Loucy (cell line): ENCODE measurements at regions not wholly inside any gene's neighbourhood (a gene's known extent, or its start where the extent isn't known, plus 50 kb on each side); places are given as distances from the start of the nearest gene placed in this dataset.

Experiments used
- H2AFZ ChIP-seq: fragments of 200-600 bp; sonication (generic); 2 replicates; pipeline ENCODE4 v1.6.0; 2016; ENCODE audit warnings: antibody characterized with exemption, mild to moderate bottlenecking, low read length, moderate library complexity
- H3F3A ChIP-seq: fragments of 200-600 bp; 2 replicates; pipeline ENCODE4 v1.6.0; 2016; ENCODE audit warnings: antibody characterized with exemption, low read depth, mild to moderate bottlenecking
- H3K27me3 ChIP-seq: fragments of 200-600 bp; sonication (generic); 2 replicates; pipeline ENCODE4 v1.6.1; 2014; ENCODE audit warnings: low read length, mild to moderate bottlenecking; ENCODE audit not compliant: insufficient read depth, poor library complexity, severe bottlenecking
- H3K36me3 ChIP-seq: fragments of 200-600 bp; sonication (generic); 2 replicates; pipeline ENCODE4 v1.6.1; 2016; ENCODE audit warnings: low read length; ENCODE audit not compliant: insufficient read depth
- H3K4me1 ChIP-seq: fragments of 200-600 bp; sonication (generic); 2 replicates; pipeline ENCODE4 v1.5.1; 2014; ENCODE audit warnings: low read length, mild to moderate bottlenecking; ENCODE audit not compliant: insufficient read depth, poor library complexity, severe bottlenecking
- H3K4me2 ChIP-seq: fragments of 200-600 bp; sonication (generic); 2 replicates; pipeline ENCODE4 v1.6.0; 2014; ENCODE audit warnings: antibody characterized with exemption, low read length, low read depth, mild to moderate bottlenecking; ENCODE audit not compliant: poor library complexity, severe bottlenecking
- H3K4me3 ChIP-seq: fragments of 200-600 bp; sonication (generic); 2 replicates; pipeline ENCODE4 v1.5.1; 2014; ENCODE audit warnings: low read length, mild to moderate bottlenecking, mixed read lengths; ENCODE audit not compliant: poor library complexity, severe bottlenecking
- H3K79me2 ChIP-seq: fragments of 200-600 bp; sonication (generic); 2 replicates; pipeline ENCODE4 v1.6.1; 2014; ENCODE audit warnings: low read length; ENCODE audit not compliant: insufficient read depth
- H3K9ac ChIP-seq: fragments of 200-600 bp; sonication (generic); 2 replicates; pipeline ENCODE4 v1.6.0; 2014; ENCODE audit warnings: mild to moderate bottlenecking, low read depth, low read length, moderate library complexity; ENCODE audit not compliant: poor library complexity, severe bottlenecking
- H3K9me2 ChIP-seq: fragments of 200-600 bp; sonication (generic); replicated peaks from 2 replicates; pipeline ENCODE4 v1.6.1; 2016; ENCODE audit warnings: low read depth, low read length, mixed read lengths
- H3K9me3 ChIP-seq: fragments of 200-600 bp; sonication (generic); 2 replicates; pipeline ENCODE4 v1.6.1; 2014; ENCODE audit warnings: mild to moderate bottlenecking, antibody characterized with exemption, low read length, low read depth; ENCODE audit not compliant: insufficient read depth
- H4K20me1 ChIP-seq: fragments of 200-600 bp; sonication (generic); 2 replicates; pipeline ENCODE4 v1.6.0; 2014; ENCODE audit warnings: antibody characterized with exemption, low read length, mild to moderate bottlenecking; ENCODE audit not compliant: insufficient read depth, poor library complexity, severe bottlenecking
- EZH2phosphoT487 ChIP-seq: fragments of 200-600 bp; IDR thresholded peaks from 2 replicates; pipeline ENCODE4 v1.6.1; 2018; ENCODE audit warnings: antibody characterized with exemption, mild to moderate bottlenecking, moderate library complexity, borderline replicate concordance
- TF ChIP-seq, protein P1 (sequence below): fragments of 200-600 bp; sonication (generic); conservative IDR thresholded peaks from 2 replicates; pipeline ENCODE4 v1.5.1; 2014; ENCODE audit warnings: mild to moderate bottlenecking, antibody characterized with exemption, low read length

DNA sequence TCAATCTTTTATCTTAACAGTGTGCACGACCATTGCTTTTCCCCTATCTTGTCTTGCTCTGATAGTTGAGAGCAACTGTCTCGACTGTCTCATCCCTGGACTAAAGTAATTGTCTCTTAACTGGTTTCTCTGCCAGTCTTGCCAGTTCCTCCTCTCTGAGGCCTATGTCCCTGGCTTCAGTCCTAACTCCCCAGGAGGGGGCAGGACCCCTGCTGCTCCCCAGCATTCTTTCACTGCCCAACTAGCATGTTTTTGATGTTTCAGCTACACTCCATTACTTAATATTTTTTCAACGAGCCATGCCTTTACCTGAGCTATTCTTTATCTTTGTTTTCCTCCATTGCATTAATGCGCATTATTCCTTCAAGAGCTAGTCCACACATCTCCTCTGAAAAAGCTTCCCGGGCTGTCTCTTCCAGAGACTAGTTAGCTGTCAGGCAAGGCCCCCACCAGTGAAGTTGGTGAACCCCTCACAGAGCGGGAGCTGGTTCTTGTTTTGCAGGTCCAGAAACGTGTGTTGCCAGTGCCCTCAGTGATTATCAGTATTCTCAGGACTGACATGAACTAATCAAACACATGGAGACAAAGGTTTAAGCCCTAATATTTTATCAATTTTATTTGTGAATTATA lies 291.7 kb upstream of the KCNN2 start:
- Histone ChIP-seq H3K4me3 (no peak overlapping the region), H3K4me2 (no peak overlapping the region), H3K27me3 (no peaks in the 10 kb centered on the region), H3K9me3 (no peaks in the 10 kb centered on the region), H3K9ac (no peak overlapping the region), H3F3A (no peaks in the 10 kb centered on the region), H3K9me2 (no peaks in the 10 kb centered on the region), H3K36me3 (no peaks in the 10 kb centered on the region), H3K79me2 (no peaks in the 10 kb centered on the region), H3K4me1 (no peaks in the 10 kb centered on the region), H4K20me1 (no peaks in the 10 kb centered on the region), H2AFZ (no peak overlapping the region)
- TF ChIP-seq, protein P1, sequence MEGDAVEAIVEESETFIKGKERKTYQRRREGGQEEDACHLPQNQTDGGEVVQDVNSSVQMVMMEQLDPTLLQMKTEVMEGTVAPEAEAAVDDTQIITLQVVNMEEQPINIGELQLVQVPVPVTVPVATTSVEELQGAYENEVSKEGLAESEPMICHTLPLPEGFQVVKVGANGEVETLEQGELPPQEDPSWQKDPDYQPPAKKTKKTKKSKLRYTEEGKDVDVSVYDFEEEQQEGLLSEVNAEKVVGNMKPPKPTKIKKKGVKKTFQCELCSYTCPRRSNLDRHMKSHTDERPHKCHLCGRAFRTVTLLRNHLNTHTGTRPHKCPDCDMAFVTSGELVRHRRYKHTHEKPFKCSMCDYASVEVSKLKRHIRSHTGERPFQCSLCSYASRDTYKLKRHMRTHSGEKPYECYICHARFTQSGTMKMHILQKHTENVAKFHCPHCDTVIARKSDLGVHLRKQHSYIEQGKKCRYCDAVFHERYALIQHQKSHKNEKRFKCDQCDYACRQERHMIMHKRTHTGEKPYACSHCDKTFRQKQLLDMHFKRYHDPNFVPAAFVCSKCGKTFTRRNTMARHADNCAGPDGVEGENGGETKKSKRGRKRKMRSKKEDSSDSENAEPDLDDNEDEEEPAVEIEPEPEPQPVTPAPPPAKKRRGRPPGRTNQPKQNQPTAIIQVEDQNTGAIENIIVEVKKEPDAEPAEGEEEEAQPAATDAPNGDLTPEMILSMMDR = no peak

DNA sequence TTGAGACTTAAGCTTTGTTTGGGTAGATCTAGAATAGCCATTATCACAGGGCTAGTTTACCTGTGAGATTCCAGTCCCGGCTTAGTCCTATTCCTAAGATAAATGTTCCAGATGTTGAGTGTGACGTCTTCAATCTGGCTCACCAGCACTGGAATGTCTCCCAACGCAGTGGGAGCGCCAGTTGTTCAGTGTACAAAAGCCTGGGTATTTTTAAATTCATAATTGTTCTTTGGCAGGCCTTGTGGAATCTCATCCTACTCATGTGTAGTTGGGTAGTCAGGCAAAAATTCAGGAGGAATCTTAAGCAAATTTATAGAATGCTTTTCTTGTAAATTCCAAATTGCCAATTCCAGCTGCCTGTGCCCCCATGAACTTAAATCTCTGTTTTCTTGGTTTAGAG lies 272.6 kb upstream of the KCNN2 start:
- H3K27me3 ChIP-seq = no peaks in the 10 kb centered on the region
- no peaks in the 10 kb centered on the region for H3K36me3 ChIP-seq
- H2AFZ ChIP-seq = no peak overlapping the region
- H3K4me2 ChIP-seq = no peak overlapping the region
- H3K4me1 ChIP-seq = no peaks in the 10 kb centered on the region
- no peaks in the 10 kb centered on the region for H4K20me1 ChIP-seq
- H3K4me3 ChIP-seq = no peak overlapping the region
- no peak overlapping the region for H3K9ac ChIP-seq
- H3K79me2 ChIP-seq = no peaks in the 10 kb centered on the region
- H3K9me3 ChIP-seq = no peaks in the 10 kb centered on the region; the same call in 1 of the 2 replicates
- TF ChIP-seq, protein P1 = no peak
- TF ChIP-seq EZH2phosphoT487 = no peak
- no peaks in the 10 kb centered on the region for H3K9me2 ChIP-seq
- no peaks in the 10 kb centered on the region for H3F3A ChIP-seq

DNA sequence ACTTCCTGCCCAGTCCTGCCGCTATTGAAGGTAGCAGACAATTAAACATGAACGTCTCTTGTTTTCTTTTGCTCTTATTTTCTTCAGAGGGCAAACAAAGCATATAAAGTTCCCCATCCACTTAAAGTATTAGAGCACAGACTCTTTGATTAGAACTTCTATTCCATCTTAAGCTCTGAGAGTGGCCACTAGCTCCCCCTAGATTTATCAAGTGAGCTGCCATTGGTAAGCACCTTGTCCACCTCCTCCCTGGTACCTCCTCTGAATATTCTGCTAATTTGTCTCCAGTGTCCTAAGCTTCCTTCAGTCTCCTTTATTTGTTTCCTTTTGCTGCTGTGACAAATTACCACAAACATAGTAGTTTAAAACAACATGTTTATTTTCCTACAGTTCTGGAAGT lies 264.3 kb upstream of the KCNN2 start:
- Histone ChIP-seq H3F3A (no peaks in the 10 kb centered on the region), H3K4me1 (no peaks in the 10 kb centered on the region)

More for the DNA sequence above, 264.3 kb upstream of the KCNN2 start:
- Histone ChIP-seq H3K4me3 (no peak overlapping the region), H3K9ac (no peak overlapping the region), H3K36me3 (no peaks in the 10 kb centered on the region), H3K4me2 (no peak overlapping the region), H3K9me3 (no peaks in the 10 kb centered on the region; the same call in 1 of the 2 replicates), H3K79me2 (no peaks in the 10 kb centered on the region), H4K20me1 (no peaks in the 10 kb centered on the region), H2AFZ (no peak overlapping the region), H3K9me2 (no peaks in the 10 kb centered on the region), H3K27me3 (no peaks in the 10 kb centered on the region)
- no peak for TF ChIP-seq EZH2phosphoT487
- TF ChIP-seq, protein P1 = no peak
